Liver (tissue), 3 donors: ENCODE measurements at regions not wholly inside any gene's neighbourhood (a gene's known extent, or its start where the extent isn't known, plus 50 kb on each side); places are given as distances from the start of the nearest gene placed in this dataset.

Source experiments
- CTCF ChIP-seq: fragments of 150-350 bp; IDR thresholded peaks from 2 replicates; pipeline ENCODE4 v1.5.1; 2017; ENCODE audit warnings: improper control_type of control experiment, low read depth, low read length; ENCODE audit not compliant: missing input control
- MAX ChIP-seq: IDR thresholded peaks from 2 replicates; pipeline ENCODE4 v1.6.1; 2016; ENCODE audit warnings: antibody characterized with exemption
- RAD21 ChIP-seq, 2 donors: IDR thresholded peaks; 2 replicates each; pipeline ENCODE4 v1.6.1; 2016; ENCODE audit warnings: antibody characterized with exemption in 2 of 2, mild to moderate bottlenecking in 2 of 2
- REST ChIP-seq: IDR thresholded peaks from 2 replicates; pipeline ENCODE4 v1.6.1; 2016; ENCODE audit warnings: antibody characterized with exemption, mild to moderate bottlenecking
- RXRA ChIP-seq, 2 donors: IDR thresholded peaks; 2 replicates each; pipeline ENCODE4 v1.6.1; 2017 to 2018; ENCODE audit warnings: antibody characterized with exemption in 2 of 2, mild to moderate bottlenecking in 1 of 2
- SP1 ChIP-seq: IDR thresholded peaks from 2 replicates; pipeline ENCODE4 v1.6.1; 2018; ENCODE audit warnings: antibody characterized with exemption, mild to moderate bottlenecking
- TAF1 ChIP-seq: conservative IDR thresholded peaks from 2 replicates; pipeline ENCODE4 v1.6.1; 2016; ENCODE audit warnings: antibody characterized with exemption, mild to moderate bottlenecking
- YY1 ChIP-seq: IDR thresholded peaks from 2 replicates; pipeline ENCODE4 v1.6.1; 2016; ENCODE audit warnings: antibody characterized with exemption, mild to moderate bottlenecking
- ZBTB33 ChIP-seq: IDR thresholded peaks from 2 replicates; pipeline ENCODE4 v1.6.1; 2016; ENCODE audit warnings: antibody characterized with exemption
- donor health status: healthy.
- donor health status: healthy.

GRCh38 chr5:162377895-162378294 lies 310.3 kb downstream of the GABRG2 start:
- TF ChIP-seq CTCF = no peak
- TF ChIP-seq MAX = no peak
- TF ChIP-seq ZBTB33 = no peak
- no peak for TF ChIP-seq TAF1
- TF ChIP-seq RAD21 (IDR thresholded peaks at IDR 0.05) = no peak
- no peak for TF ChIP-seq SP1
- no peak for TF ChIP-seq REST
- no peak for TF ChIP-seq YY1
- no peak for TF ChIP-seq RXRA (IDR thresholded peaks at IDR 0.05)
